IMR-90 (cell line): ENCODE measurements at regions not wholly inside any gene's neighbourhood (a gene's known extent, or its start where the extent isn't known, plus 50 kb on each side); places are given as distances from the start of the nearest gene placed in this dataset.
A peak's percentile ranks its signal among the peaks of the same experiment; 100 is the strongest.
"Not testable (repeated sequence)": the region's sequence is repeated elsewhere in the genome, so short reads cannot be mapped to it uniquely, and the experiment has no call there.

Experiments
- ATAC-seq: fragments of 200-7000 bp; cut with Tn5 transposase; 2 replicates; pipeline ENCODE4 v1.9.1; 2020; ENCODE audit warnings: low read depth, mild to moderate bottlenecking, moderate library complexity
- BruUV-seq: library from RNA; stranded (reverse); fragments of 400-500 nt; replicated peaks from 2 replicates; lab custom pipeline; 2021; lab: Mats Ljungman, UMichigan
- CTCF ChIA-PET: fragments of 300-600 bp; formaldehyde crosslinking; extraction: SDS; loops from one replicate; lab custom pipeline; 2021; ENCODE audit warnings: antibody characterized with exemption; lab: Yijun Ruan, JAX
- POLR2A ChIA-PET: fragments of 300-600 bp; sonication (Branson Sonifier 250); formaldehyde crosslinking; loops from one replicate; lab custom pipeline; 2022; ENCODE audit warnings: antibody characterized with exemption; ENCODE audit not compliant: unreplicated experiment; lab: Charles Lee
- DNase-seq: peaks from one replicate; pipeline ENCODE4 v3.0.0; 2013
- H2AFZ ChIP-seq: replicated peaks from 2 replicates; pipeline ENCODE3; 2013; ENCODE audit warnings: low read length, mild to moderate bottlenecking; ENCODE audit not compliant: poor library complexity
- H2AK5ac ChIP-seq: 2 replicates; pipeline ENCODE4 v1.6.1; 2013; ENCODE audit warnings: low read depth, low read length, inconsistent platforms
- H2AK9ac ChIP-seq: replicated peaks from 2 replicates; pipeline ENCODE3; 2013; ENCODE audit warnings: mild to moderate bottlenecking, low read depth, low read length, moderate library complexity; ENCODE audit not compliant: poor library complexity
- H2BK120ac ChIP-seq: 2 replicates; pipeline ENCODE4 v1.6.1; 2013; ENCODE audit warnings: low read depth, low read length, inconsistent platforms
- H2BK15ac ChIP-seq: 3 replicates; pipeline ENCODE4 v1.6.1; 2013; ENCODE audit warnings: low read depth, low read length, inconsistent platforms
- H2BK20ac ChIP-seq: 2 replicates; pipeline ENCODE4 v1.6.1; 2013; ENCODE audit warnings: low read depth, mild to moderate bottlenecking, inconsistent platforms, low read length, moderate library complexity
- H2BK5ac ChIP-seq: 2 replicates; pipeline ENCODE4 v1.6.1; 2013; ENCODE audit warnings: mild to moderate bottlenecking, low read depth, low read length, inconsistent platforms; ENCODE audit not compliant: poor library complexity, severe bottlenecking
- H3K14ac ChIP-seq: replicated peaks from 2 replicates; pipeline ENCODE4 v1.6.1; 2013; ENCODE audit warnings: low read depth, low read length, inconsistent platforms
- H3K18ac ChIP-seq: 2 replicates; pipeline ENCODE4 v1.6.1; 2013; ENCODE audit warnings: low read depth, low read length, control low read depth
- H3K23ac ChIP-seq: 2 replicates; pipeline ENCODE4 v1.6.1; 2013; ENCODE audit warnings: low read depth, low read length, inconsistent platforms
- H3K27ac ChIP-seq: 2 replicates; pipeline ENCODE4 v1.5.1; 2013; ENCODE audit warnings: mild to moderate bottlenecking, control low read depth, low read length; ENCODE audit not compliant: insufficient read depth
- H3K27me3 ChIP-seq: 2 replicates; pipeline ENCODE4 v1.6.1; 2013; ENCODE audit warnings: low read length; ENCODE audit not compliant: control insufficient read depth, insufficient read depth
- H3K36me3 ChIP-seq: 2 replicates; pipeline ENCODE4 v1.6.1; 2013; ENCODE audit warnings: low read length, mixed read lengths; ENCODE audit not compliant: control insufficient read depth, insufficient read depth
- H3K4ac ChIP-seq: 2 replicates; pipeline ENCODE4 v1.6.1; 2013; ENCODE audit warnings: low read depth, low read length, inconsistent platforms
- H3K4me1 ChIP-seq: 2 replicates; pipeline ENCODE4 v1.6.1; 2013; ENCODE audit warnings: low read length, mixed read lengths; ENCODE audit not compliant: control insufficient read depth, insufficient read depth
- H3K4me2 ChIP-seq: 2 replicates; pipeline ENCODE4 v1.6.1; 2013; ENCODE audit warnings: low read depth, mild to moderate bottlenecking, control low read depth, low read length, moderate library complexity
- H3K4me3 ChIP-seq: 2 replicates; pipeline ENCODE4 v1.5.1; 2013; ENCODE audit warnings: low read depth, mild to moderate bottlenecking, control low read depth, low read length, moderate library complexity; ENCODE audit not compliant: insufficient read depth
- H3K56ac ChIP-seq: 2 replicates; pipeline ENCODE4 v1.6.1; 2013; ENCODE audit warnings: low read length, inconsistent platforms; ENCODE audit not compliant: insufficient read depth; ENCODE audit errors: extremely low read depth
- H3K79me1 ChIP-seq, 2 experiments: 2 replicates each; pipeline ENCODE4 v1.6.1; 2013; ENCODE audit warnings: low read length in 2 of 2, inconsistent platforms in 1 of 2, low read depth in 1 of 2
- H3K9ac ChIP-seq: 2 replicates; pipeline ENCODE4 v1.6.1; 2013; ENCODE audit warnings: low read depth, low read length, control low read depth
- H3K9me1 ChIP-seq: 2 replicates; pipeline ENCODE4 v1.6.1; 2013; ENCODE audit warnings: low read length, inconsistent platforms; ENCODE audit not compliant: insufficient read depth
- H3K9me3 ChIP-seq: 2 replicates; pipeline ENCODE4 v1.6.1; 2013; ENCODE audit warnings: low read length; ENCODE audit not compliant: control insufficient read depth, insufficient read depth
- H4K20me1 ChIP-seq: 2 replicates; pipeline ENCODE4 v1.6.1; 2013; ENCODE audit warnings: low read length, inconsistent platforms; ENCODE audit not compliant: insufficient read depth
- H4K5ac ChIP-seq: 2 replicates; pipeline ENCODE4 v1.6.1; 2013; ENCODE audit warnings: mild to moderate bottlenecking, low read depth, low read length, control low read depth
- H4K8ac ChIP-seq, 2 experiments: 2 replicates each; pipeline ENCODE4 v1.6.1; 2013; ENCODE audit warnings: low read depth in 2 of 2, low read length in 2 of 2, control low read depth in 1 of 2, inconsistent platforms in 1 of 2
- H4K91ac ChIP-seq: 2 replicates; pipeline ENCODE4 v1.6.1; 2013; ENCODE audit warnings: low read depth, low read length, inconsistent platforms; ENCODE audit not compliant: insufficient read depth
- CEBPB ChIP-seq: IDR thresholded peaks from 2 replicates; pipeline ENCODE4 v1.6.1; 2012; ENCODE audit warnings: low read depth, low read length, improper control_type of control experiment
- WGBS, 2 experiments: methylation state at CpG; one replicate each; pipeline versions ENCODE4 v1.1.5 to v1.1.7; 2013; ENCODE audit warnings: missing lambda C conversion rate in 2 of 2; ENCODE audit not compliant: insufficient read length in 1 of 2; ENCODE audit errors: extremely low coverage in 2 of 2; 5-methylcytosine and 5-hydroxymethylcytosine counted together
- dilution Hi-C: fragments of 300-500 bp; cut with HindIII; formaldehyde crosslinking; loops from one replicate; pipeline ENCODE4 v1.14.3; 2018; ENCODE audit warnings: low sequenced_read_pairs; ENCODE audit not compliant: unreplicated experiment
- in situ Hi-C: fragments of 300-500 bp; cut with MboI; formaldehyde crosslinking; loops from 3 replicates; pipeline ENCODE4 v1.14.3; 2019; ENCODE audit warnings: low sequenced_read_pairs, inconsistent platforms, mixed read lengths
- intact Hi-C: fragments of 100-400 bp; cut with micrococcal nuclease; formaldehyde crosslinking; loops from 2 replicates; pipeline ENCODE4 v1.10.0; 2022

GRCh38 chr4:158452116-158452515 is 69.6 kb upstream of the RXFP1 start:
- POLR2A ChIA-PET, H4K91ac ChIP-seq, CTCF ChIA-PET, H3K4ac ChIP-seq, H3K79me1 ChIP-seq, ATAC-seq, H4K8ac ChIP-seq, in situ Hi-C loops, H3K4me2 ChIP-seq, BruUV-seq, H3K14ac ChIP-seq, dilution Hi-C loops, H3K9ac ChIP-seq, H3K4me3 ChIP-seq, H2AK5ac ChIP-seq, H2AK9ac ChIP-seq, H3K27me3 ChIP-seq, H3K56ac ChIP-seq, H2AFZ ChIP-seq, H3K9me3 ChIP-seq, H2BK120ac ChIP-seq, H4K20me1 ChIP-seq, H3K36me3 ChIP-seq, H2BK15ac ChIP-seq, H2BK5ac ChIP-seq, H3K18ac ChIP-seq, DNase-seq, H3K23ac ChIP-seq, H2BK20ac ChIP-seq, H3K27ac ChIP-seq, H3K4me1 ChIP-seq, intact Hi-C loops, H4K5ac ChIP-seq, H3K9me1 ChIP-seq: not testable (repeated sequence)
- WGBS, 2 experiments: no CpG with 5 or more reads among the region's 1 CpG
- TF ChIP-seq CEBPB: peak; percentile 62
